ENCODE measurements at regions not wholly inside any gene's neighbourhood (a gene's known extent, or its start where the extent isn't known, plus 50 kb on each side); places are given as distances from the start of the nearest gene placed in this dataset.

GRCh38 chr11:16440136-16440535 lies 83.8 kb upstream of the SOX6 start:
- no peak for TF ChIP-seq EZH2 (IDR thresholded peaks at IDR 0.05; ENCODE audit: low read depth)
- TF ChIP-seq, protein P1, sequence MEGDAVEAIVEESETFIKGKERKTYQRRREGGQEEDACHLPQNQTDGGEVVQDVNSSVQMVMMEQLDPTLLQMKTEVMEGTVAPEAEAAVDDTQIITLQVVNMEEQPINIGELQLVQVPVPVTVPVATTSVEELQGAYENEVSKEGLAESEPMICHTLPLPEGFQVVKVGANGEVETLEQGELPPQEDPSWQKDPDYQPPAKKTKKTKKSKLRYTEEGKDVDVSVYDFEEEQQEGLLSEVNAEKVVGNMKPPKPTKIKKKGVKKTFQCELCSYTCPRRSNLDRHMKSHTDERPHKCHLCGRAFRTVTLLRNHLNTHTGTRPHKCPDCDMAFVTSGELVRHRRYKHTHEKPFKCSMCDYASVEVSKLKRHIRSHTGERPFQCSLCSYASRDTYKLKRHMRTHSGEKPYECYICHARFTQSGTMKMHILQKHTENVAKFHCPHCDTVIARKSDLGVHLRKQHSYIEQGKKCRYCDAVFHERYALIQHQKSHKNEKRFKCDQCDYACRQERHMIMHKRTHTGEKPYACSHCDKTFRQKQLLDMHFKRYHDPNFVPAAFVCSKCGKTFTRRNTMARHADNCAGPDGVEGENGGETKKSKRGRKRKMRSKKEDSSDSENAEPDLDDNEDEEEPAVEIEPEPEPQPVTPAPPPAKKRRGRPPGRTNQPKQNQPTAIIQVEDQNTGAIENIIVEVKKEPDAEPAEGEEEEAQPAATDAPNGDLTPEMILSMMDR (conservative IDR thresholded peaks at IDR 0.05) = no peak
